MM.1S (cell line): ENCODE measurements at regions not wholly inside any gene's neighbourhood (a gene's known extent, or its start where the extent isn't known, plus 50 kb on each side); places are given as distances from the start of the nearest gene placed in this dataset.

Experiments
- DNase-seq: peaks from one replicate; pipeline ENCODE4 v3.0.0-alpha.2; 2015
- H2AFZ ChIP-seq: fragments of 300-600 bp; sonication (generic); 2 replicates; pipeline ENCODE4 v1.6.0; 2016; ENCODE audit warnings: antibody characterized with exemption, low read length
- H3F3A ChIP-seq: fragments of 300-600 bp; sonication (generic); 2 replicates; pipeline ENCODE4 v1.6.1; 2016; ENCODE audit warnings: mild to moderate bottlenecking, antibody characterized with exemption, low read length, moderate library complexity, mixed read lengths; ENCODE audit not compliant: insufficient read depth
- H3K27ac ChIP-seq: fragments of 300-600 bp; sonication (generic); 2 replicates; pipeline ENCODE4 v1.5.1; 2016; ENCODE audit warnings: mild to moderate bottlenecking, low read length
- H3K27me3 ChIP-seq: fragments of 300-600 bp; sonication (generic); replicated peaks from 2 replicates; pipeline ENCODE4 v1.6.0; 2016; ENCODE audit warnings: low read length; ENCODE audit not compliant: insufficient read depth
- H3K36me3 ChIP-seq: fragments of 300-600 bp; sonication (generic); replicated peaks from 2 replicates; pipeline ENCODE4 v1.6.1; 2016; ENCODE audit warnings: mild to moderate bottlenecking, low read length, mixed read lengths; ENCODE audit not compliant: insufficient read depth
- H3K4me1 ChIP-seq: fragments of 300-600 bp; sonication (generic); 2 replicates; pipeline ENCODE4 v1.6.1; 2016; ENCODE audit warnings: low read length, mixed read lengths
- H3K4me2 ChIP-seq: fragments of 300-600 bp; sonication (generic); 2 replicates; pipeline ENCODE4 v1.6.0; 2016; ENCODE audit warnings: low read depth, low read length
- H3K4me3 ChIP-seq: fragments of 300-600 bp; sonication (generic); 2 replicates; pipeline ENCODE4 v1.5.1; 2016; ENCODE audit warnings: low read length, mixed read lengths
- H3K79me2 ChIP-seq: fragments of 300-600 bp; sonication (generic); 2 replicates; pipeline ENCODE4 v1.6.1; 2016; ENCODE audit warnings: mixed run types, low read length, mixed read lengths
- H3K9ac ChIP-seq: fragments of 300-600 bp; sonication (generic); 2 replicates; pipeline ENCODE4 v1.6.1; 2016; ENCODE audit warnings: low read length, mixed read lengths
- H3K9me2 ChIP-seq: fragments of 300-600 bp; sonication (generic); replicated peaks from 2 replicates; pipeline ENCODE4 v1.6.1; 2016; ENCODE audit warnings: mild to moderate bottlenecking, low read length, mixed read lengths; ENCODE audit not compliant: insufficient read depth
- H3K9me3 ChIP-seq: fragments of 300-600 bp; sonication (generic); replicated peaks from 2 replicates; pipeline ENCODE4 v1.6.1; 2016; ENCODE audit warnings: mild to moderate bottlenecking, low read length, mixed read lengths; ENCODE audit not compliant: insufficient read depth
- H4K20me1 ChIP-seq: fragments of 300-600 bp; sonication (generic); 2 replicates; pipeline ENCODE4 v1.6.1; 2016; ENCODE audit warnings: mild to moderate bottlenecking, low read length, moderate library complexity, mixed read lengths; ENCODE audit not compliant: insufficient read depth
- EZH2 ChIP-seq: fragments of 300-600 bp; sonication (generic); optimal IDR thresholded peaks from 2 replicates; pipeline ENCODE3; 2017; ENCODE audit warnings: low read depth, mild to moderate bottlenecking, antibody characterized with exemption, low read length, mixed read lengths
- EZH2phosphoT487 ChIP-seq: fragments of 300-600 bp; sonication (generic); IDR thresholded peaks from 2 replicates; pipeline ENCODE4 v1.6.1; 2018; ENCODE audit warnings: antibody characterized with exemption, low read length
- TF ChIP-seq, protein P1 (sequence below): fragments of 300-600 bp; sonication (generic); IDR thresholded peaks from 2 replicates; pipeline ENCODE4 v1.5.1; 2016; ENCODE audit warnings: antibody characterized with exemption, low read length, mixed read lengths

DNA sequence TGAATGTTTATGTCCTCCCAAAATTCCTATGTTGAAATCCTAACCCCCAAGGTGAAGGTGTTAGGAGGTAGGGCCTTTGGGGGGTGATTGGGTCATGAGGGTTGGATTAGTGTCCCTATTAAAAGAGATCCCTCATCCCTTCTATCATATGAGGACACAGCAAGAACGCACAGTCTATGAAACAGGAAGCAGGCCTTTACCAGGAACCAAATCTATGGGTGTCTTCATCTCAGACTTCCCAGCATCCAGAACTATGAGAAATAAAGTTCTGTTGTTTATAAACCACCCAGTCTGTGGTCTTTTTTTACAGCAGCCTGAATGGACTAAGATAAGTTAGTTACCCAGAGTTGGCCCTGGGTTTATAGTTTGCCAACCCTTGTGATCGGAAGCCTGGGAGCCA is 153.1 kb downstream of the INO80D start:
- Histone ChIP-seq H3K4me2 (no peak overlapping the region), H3K4me1 (no peaks in the 10 kb centered on the region), H3K27ac (no peak overlapping the region), H3K9ac (no peak overlapping the region), H3K9me2 (no peaks in the 10 kb centered on the region), H3K36me3 (no peaks in the 10 kb centered on the region), H3K4me3 (no peak overlapping the region), H3K79me2 (no peaks in the 10 kb centered on the region), H4K20me1 (no peaks in the 10 kb centered on the region), H3F3A (no peaks in the 10 kb centered on the region), H3K9me3 (no peaks in the 10 kb centered on the region), H2AFZ (no peak overlapping the region), H3K27me3 (no peaks in the 10 kb centered on the region)
- TF ChIP-seq EZH2 (no peak), EZH2phosphoT487 (no peak)
- TF ChIP-seq, protein P1, sequence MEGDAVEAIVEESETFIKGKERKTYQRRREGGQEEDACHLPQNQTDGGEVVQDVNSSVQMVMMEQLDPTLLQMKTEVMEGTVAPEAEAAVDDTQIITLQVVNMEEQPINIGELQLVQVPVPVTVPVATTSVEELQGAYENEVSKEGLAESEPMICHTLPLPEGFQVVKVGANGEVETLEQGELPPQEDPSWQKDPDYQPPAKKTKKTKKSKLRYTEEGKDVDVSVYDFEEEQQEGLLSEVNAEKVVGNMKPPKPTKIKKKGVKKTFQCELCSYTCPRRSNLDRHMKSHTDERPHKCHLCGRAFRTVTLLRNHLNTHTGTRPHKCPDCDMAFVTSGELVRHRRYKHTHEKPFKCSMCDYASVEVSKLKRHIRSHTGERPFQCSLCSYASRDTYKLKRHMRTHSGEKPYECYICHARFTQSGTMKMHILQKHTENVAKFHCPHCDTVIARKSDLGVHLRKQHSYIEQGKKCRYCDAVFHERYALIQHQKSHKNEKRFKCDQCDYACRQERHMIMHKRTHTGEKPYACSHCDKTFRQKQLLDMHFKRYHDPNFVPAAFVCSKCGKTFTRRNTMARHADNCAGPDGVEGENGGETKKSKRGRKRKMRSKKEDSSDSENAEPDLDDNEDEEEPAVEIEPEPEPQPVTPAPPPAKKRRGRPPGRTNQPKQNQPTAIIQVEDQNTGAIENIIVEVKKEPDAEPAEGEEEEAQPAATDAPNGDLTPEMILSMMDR = no peak
- DNase-seq = no peak

DNA sequence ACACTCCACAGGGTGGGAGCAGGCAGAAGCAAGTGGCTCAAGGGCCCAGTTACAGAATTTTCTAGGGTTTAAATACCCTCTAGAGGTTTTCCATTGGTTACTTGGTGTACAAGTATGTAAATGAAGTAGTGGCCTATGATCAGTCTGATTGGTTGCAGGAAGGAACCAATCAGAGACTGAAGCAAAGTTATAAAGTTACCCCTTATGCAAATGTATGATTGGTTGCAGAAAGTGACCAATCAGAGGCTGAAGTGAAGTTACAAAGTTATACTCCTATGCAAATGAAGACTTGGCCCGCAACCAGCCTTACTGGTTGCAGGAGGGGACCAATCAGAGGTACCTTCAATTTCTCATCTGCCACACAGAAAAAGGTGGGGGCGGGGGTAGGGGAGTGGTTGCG is 154.6 kb downstream of the INO80D start:
- TF ChIP-seq EZH2 (no peak), EZH2phosphoT487 (no peak)
- TF ChIP-seq, protein P1 = no peak
- H3K27ac ChIP-seq = no peak overlapping the region

DNA sequence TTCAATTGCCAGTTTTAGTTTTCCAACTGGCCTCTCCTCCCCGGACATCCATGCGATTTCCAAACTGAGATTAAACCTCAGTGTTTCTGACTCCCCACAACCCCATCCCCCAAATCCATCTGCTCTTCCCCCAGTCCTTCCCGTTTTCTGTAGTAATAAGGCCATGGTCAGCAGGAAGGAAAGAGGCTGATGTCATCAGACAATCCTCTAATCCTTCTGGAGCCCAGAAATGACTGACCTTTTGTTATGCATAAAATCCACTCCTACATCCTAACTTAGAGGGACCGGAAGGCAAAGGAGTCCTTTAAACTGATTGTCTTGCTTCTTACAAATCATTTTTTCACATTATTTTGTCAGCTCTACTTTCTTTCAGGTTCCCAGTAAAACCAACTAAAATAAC is 155.8 kb downstream of the INO80D start:
- no peak overlapping the region for H3K27ac ChIP-seq
- no peaks in the 10 kb centered on the region for H3K9me2 ChIP-seq
- no peaks in the 10 kb centered on the region for H3F3A ChIP-seq
- H4K20me1 ChIP-seq = no peaks in the 10 kb centered on the region
- TF ChIP-seq EZH2phosphoT487 = no peak
- TF ChIP-seq, protein P1 = no peak
- no peak for TF ChIP-seq EZH2
- H3K9ac ChIP-seq = no peak overlapping the region
- H3K79me2 ChIP-seq = no peaks in the 10 kb centered on the region
- H3K36me3 ChIP-seq = no peaks in the 10 kb centered on the region
- H3K27me3 ChIP-seq = no peaks in the 10 kb centered on the region
- no peak overlapping the region for H2AFZ ChIP-seq
- H3K9me3 ChIP-seq = no peaks in the 10 kb centered on the region
- no peak overlapping the region for H3K4me2 ChIP-seq
- no peaks in the 10 kb centered on the region for H3K4me1 ChIP-seq
- no peak for DNase-seq
- H3K4me3 ChIP-seq = no peak overlapping the region

More for the DNA sequence above, 154.6 kb downstream of the INO80D start:
- Histone ChIP-seq H3F3A (no peaks in the 10 kb centered on the region), H3K4me2 (no peak overlapping the region), H4K20me1 (no peaks in the 10 kb centered on the region), H3K27me3 (no peaks in the 10 kb centered on the region), H3K79me2 (no peaks in the 10 kb centered on the region), H3K4me1 (no peaks in the 10 kb centered on the region), H3K4me3 (no peak overlapping the region), H3K9me3 (no peaks in the 10 kb centered on the region), H2AFZ (no peak overlapping the region), H3K9ac (no peak overlapping the region), H3K9me2 (no peaks in the 10 kb centered on the region), H3K36me3 (no peaks in the 10 kb centered on the region)
- DNase-seq = no peak
